Neutrophil (primary cell): ENCODE measurements at regions not wholly inside any gene's neighbourhood (a gene's known extent, or its start where the extent isn't known, plus 50 kb on each side); places are given as distances from the start of the nearest gene placed in this dataset.

Experiments
- H3K27ac ChIP-seq: fragments of 200-600 bp; sonication (generic); 2 replicates; pipeline ENCODE4 v1.5.1; 2016; ENCODE audit warnings: mild to moderate bottlenecking, moderate library complexity
- H3K27me3 ChIP-seq: fragments of 200-600 bp; sonication (generic); 2 replicates; pipeline ENCODE4 v1.6.0; 2016; ENCODE audit warnings: mild to moderate bottlenecking
- H3K36me3 ChIP-seq: fragments of 200-600 bp; sonication (generic); 2 replicates; pipeline ENCODE4 v1.5.1; 2017
- H3K4me1 ChIP-seq, 2 experiments: fragments of 200-600 bp in 1 of 2; sonication (generic) in 1 of 2; 1 replicate in 1 of 2; 2 replicates in 1 of 2; pipeline versions ENCODE4 v1.5.1 to v1.6.1; 2013 to 2016; ENCODE audit warnings: low read depth in 1 of 2, low read length in 1 of 2, mild to moderate bottlenecking in 1 of 2, moderate library complexity in 1 of 2; ENCODE audit not compliant: control insufficient read depth in 1 of 2, insufficient read depth in 1 of 2
- H3K4me3 ChIP-seq, 2 experiments: fragments of 200-600 bp in 1 of 2; sonication (generic) in 1 of 2; 1 replicate in 1 of 2; 2 replicates in 1 of 2; pipeline ENCODE4 v1.5.1; 2013 to 2016; ENCODE audit warnings: low read depth in 1 of 2, low read length in 1 of 2, mild to moderate bottlenecking in 1 of 2, moderate library complexity in 1 of 2
- H3K9me3 ChIP-seq: fragments of 200-600 bp; sonication (generic); 2 replicates; pipeline ENCODE4 v1.5.1; 2016
- CTCF ChIP-seq: fragments of 200-600 bp; sonication (generic); IDR thresholded peaks from 2 replicates; pipeline ENCODE4 v1.5.1; 2016; ENCODE audit warnings: antibody characterized with exemption

GRCh38 chr1:65694933-65695332, 97.8 kb upstream of the PDE4B start:
- no peaks in the 10 kb centered on the region for H3K36me3 ChIP-seq
- no peak overlapping the region for H3K4me3 ChIP-seq
- TF ChIP-seq CTCF: no peak
- H3K27me3 ChIP-seq: no peaks in the 10 kb centered on the region
- no peaks in the 10 kb centered on the region for H3K4me1 ChIP-seq
- H3K27ac ChIP-seq: no peak overlapping the region
- no peaks in the 10 kb centered on the region for H3K9me3 ChIP-seq

GRCh38 chr1:65698590-65698989, 94.1 kb upstream of the PDE4B start:
- no peaks in the 10 kb centered on the region for H3K27me3 ChIP-seq
- no peaks in the 10 kb centered on the region for H3K4me1 ChIP-seq
- no peaks in the 10 kb centered on the region for H3K9me3 ChIP-seq
- H3K27ac ChIP-seq: no peak overlapping the region
- no peaks in the 10 kb centered on the region for H3K36me3 ChIP-seq
- TF ChIP-seq CTCF: no peak
- H3K4me3 ChIP-seq: no peak overlapping the region

- Histone ChIP-seq H3K4me1 (no peaks in the 10 kb centered on the region), H3K9me3 (no peaks in the 10 kb centered on the region), H3K36me3 (no peaks in the 10 kb centered on the region), H3K27ac (no peak overlapping the region), H3K4me3 (no peak overlapping the region), H3K27me3 (no peaks in the 10 kb centered on the region)
- no peak for TF ChIP-seq CTCF
These were observed 88.8 kb upstream of the PDE4B start for GRCh38 chr1:65703853-65704252.

- H3K9me3 ChIP-seq: no peaks in the 10 kb centered on the region
- no peaks in the 10 kb centered on the region for H3K4me1 ChIP-seq
- H3K27ac ChIP-seq: no peak overlapping the region
- no peaks in the 10 kb centered on the region for H3K27me3 ChIP-seq
- TF ChIP-seq CTCF: no peak
- no peaks in the 10 kb centered on the region for H3K36me3 ChIP-seq
- H3K4me3 ChIP-seq: no peak overlapping the region
These were observed 88.4 kb upstream of the PDE4B start for GRCh38 chr1:65704318-65704717.

GRCh38 chr1:65717815-65718454, 74.8 kb upstream of the PDE4B start:
- H3K9me3 ChIP-seq: no peaks in the 10 kb centered on the region
- no peaks in the 10 kb centered on the region for H3K4me1 ChIP-seq
- no peaks in the 10 kb centered on the region for H3K36me3 ChIP-seq
- TF ChIP-seq CTCF: no peak
- no peak overlapping the region for H3K27ac ChIP-seq
- H3K4me3 ChIP-seq: no peak overlapping the region
- no peaks in the 10 kb centered on the region for H3K27me3 ChIP-seq

- Histone ChIP-seq H3K36me3 (no peaks in the 10 kb centered on the region), H3K9me3 (no peaks in the 10 kb centered on the region), H3K27me3 (no peaks in the 10 kb centered on the region), H3K4me3 (no peak overlapping the region), H3K4me1 (no peaks in the 10 kb centered on the region), H3K27ac (no peak overlapping the region)
- TF ChIP-seq CTCF: no peak
These were observed 73.3 kb upstream of the PDE4B start for GRCh38 chr1:65719391-65719790.
